SU-DHL-6 (cell line): ENCODE measurements at regions not wholly inside any gene's neighbourhood (a gene's known extent, or its start where the extent isn't known, plus 50 kb on each side); places are given as distances from the start of the nearest gene placed in this dataset.
"Not testable (repeated sequence)": the region's sequence is repeated elsewhere in the genome, so short reads cannot be mapped to it uniquely, and the experiment has no call there.

Experiments used
- H2AFZ ChIP-seq: fragments of 200-600 bp; sonication (generic); 2 replicates; pipeline ENCODE4 v1.6.1; 2014; ENCODE audit warnings: low read depth, mild to moderate bottlenecking, moderate library complexity, mixed read lengths, antibody characterized with exemption, low read length; ENCODE audit not compliant: severe bottlenecking
- H3F3A ChIP-seq: fragments of 200-600 bp; shearing (Covaris generic); 2 replicates; pipeline ENCODE4 v1.6.0; 2016; ENCODE audit warnings: antibody characterized with exemption, mild to moderate bottlenecking; ENCODE audit not compliant: insufficient read depth
- H3K27ac ChIP-seq: fragments of 200-600 bp; sonication (generic); 2 replicates; pipeline ENCODE4 v1.5.1; 2016; ENCODE audit warnings: low read depth, mild to moderate bottlenecking, low read length, moderate library complexity, mixed read lengths
- H3K27me3 ChIP-seq: fragments of 200-600 bp; sonication (generic), shearing (Covaris generic); 2 replicates; pipeline ENCODE4 v1.6.0; 2014; ENCODE audit warnings: mild to moderate bottlenecking, low read length
- H3K36me3 ChIP-seq: fragments of 200-600 bp; sonication (generic); 2 replicates; pipeline ENCODE4 v1.6.1; 2014; ENCODE audit warnings: mild to moderate bottlenecking, low read length, mixed read lengths
- H3K4me2 ChIP-seq: fragments of 300-600, 200-600 bp; shearing (Covaris generic), sonication (generic); 2 replicates; pipeline ENCODE4 v1.6.0; 2014; ENCODE audit warnings: low read length, low read depth, mild to moderate bottlenecking; ENCODE audit not compliant: poor library complexity, severe bottlenecking
- H3K4me3 ChIP-seq: fragments of 200-600 bp; sonication (generic); 2 replicates; pipeline ENCODE4 v1.5.1; 2014; ENCODE audit warnings: antibody characterized with exemption, low read length, mild to moderate bottlenecking, mixed read lengths; ENCODE audit not compliant: insufficient read depth, poor library complexity, severe bottlenecking
- H3K79me2 ChIP-seq: fragments of 200-600 bp; sonication (generic); 2 replicates; pipeline ENCODE4 v1.6.1; 2014; ENCODE audit warnings: mild to moderate bottlenecking, low read length, moderate library complexity; ENCODE audit not compliant: insufficient read depth
- H3K9ac ChIP-seq: fragments of 200-600 bp; sonication (generic); 2 replicates; pipeline ENCODE4 v1.7.0; 2014; ENCODE audit warnings: mild to moderate bottlenecking, low read length
- H3K9me2 ChIP-seq: fragments of 200-600 bp; sonication (generic); replicated peaks from 2 replicates; pipeline ENCODE4 v1.6.1; 2014; ENCODE audit warnings: low read length; ENCODE audit not compliant: insufficient read depth
- H3K9me3 ChIP-seq: fragments of 200-600 bp; sonication (generic); 2 replicates; pipeline ENCODE4 v1.6.1; 2014; ENCODE audit warnings: low read length, mixed read lengths; ENCODE audit not compliant: insufficient read depth
- H4K20me1 ChIP-seq: fragments of 200-600 bp; sonication (generic); 2 replicates; pipeline ENCODE4 v1.6.1; 2014; ENCODE audit warnings: low read depth, mild to moderate bottlenecking, antibody characterized with exemption, low read length, moderate library complexity, mixed read lengths
- EZH2phosphoT487 ChIP-seq: fragments of 200-600 bp; sonication (generic), shearing (Covaris generic); conservative IDR thresholded peaks from 2 replicates; pipeline ENCODE4 v1.6.1; 2018; ENCODE audit warnings: mild to moderate bottlenecking, antibody characterized with exemption, low read length, moderate library complexity, mixed read lengths
- TF ChIP-seq, protein P1 (sequence below): fragments of 200-600 bp; sonication (generic); IDR thresholded peaks from one replicate; pipeline ENCODE4 v1.5.1; 2017; ENCODE audit warnings: antibody characterized with exemption, mild to moderate bottlenecking, low read length, moderate library complexity; ENCODE audit not compliant: insufficient read depth, poor library complexity, severe bottlenecking

DNA sequence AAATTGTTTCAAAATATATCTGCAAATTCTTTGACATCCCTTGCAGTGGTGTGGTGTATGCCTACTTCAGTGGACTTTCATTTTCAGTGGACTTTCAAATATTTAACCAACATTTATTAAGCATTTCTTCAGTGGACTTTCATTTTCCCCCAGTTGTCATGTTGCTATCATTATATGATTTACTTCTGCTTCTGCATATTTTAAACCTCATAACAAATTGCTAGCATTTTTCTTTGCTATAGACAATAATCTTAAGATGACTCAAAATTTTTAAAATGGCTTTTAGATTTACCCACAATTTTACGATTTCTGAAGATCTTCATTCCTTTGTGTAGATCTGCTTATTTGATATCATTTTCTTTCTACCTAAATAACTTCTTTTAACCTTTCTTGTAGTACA lies 592.7 kb upstream of the SLC35B3 start:
- Histone ChIP-seq H3K27me3 (no peaks in the 10 kb centered on the region), H3K9ac (no peak overlapping the region), H3K9me2 (no peaks in the 10 kb centered on the region), H3K9me3 (no peaks in the 10 kb centered on the region), H3K79me2 (no peaks in the 10 kb centered on the region), H3K36me3 (no peaks in the 10 kb centered on the region), H3K27ac (no peak overlapping the region), H4K20me1 (no peaks in the 10 kb centered on the region), H2AFZ (no peak overlapping the region), H3K4me3 (no peak overlapping the region), H3F3A (no peaks in the 10 kb centered on the region), H3K4me2 (no peak overlapping the region)
- TF ChIP-seq, protein P1, sequence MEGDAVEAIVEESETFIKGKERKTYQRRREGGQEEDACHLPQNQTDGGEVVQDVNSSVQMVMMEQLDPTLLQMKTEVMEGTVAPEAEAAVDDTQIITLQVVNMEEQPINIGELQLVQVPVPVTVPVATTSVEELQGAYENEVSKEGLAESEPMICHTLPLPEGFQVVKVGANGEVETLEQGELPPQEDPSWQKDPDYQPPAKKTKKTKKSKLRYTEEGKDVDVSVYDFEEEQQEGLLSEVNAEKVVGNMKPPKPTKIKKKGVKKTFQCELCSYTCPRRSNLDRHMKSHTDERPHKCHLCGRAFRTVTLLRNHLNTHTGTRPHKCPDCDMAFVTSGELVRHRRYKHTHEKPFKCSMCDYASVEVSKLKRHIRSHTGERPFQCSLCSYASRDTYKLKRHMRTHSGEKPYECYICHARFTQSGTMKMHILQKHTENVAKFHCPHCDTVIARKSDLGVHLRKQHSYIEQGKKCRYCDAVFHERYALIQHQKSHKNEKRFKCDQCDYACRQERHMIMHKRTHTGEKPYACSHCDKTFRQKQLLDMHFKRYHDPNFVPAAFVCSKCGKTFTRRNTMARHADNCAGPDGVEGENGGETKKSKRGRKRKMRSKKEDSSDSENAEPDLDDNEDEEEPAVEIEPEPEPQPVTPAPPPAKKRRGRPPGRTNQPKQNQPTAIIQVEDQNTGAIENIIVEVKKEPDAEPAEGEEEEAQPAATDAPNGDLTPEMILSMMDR, result no peak
- no peak for TF ChIP-seq EZH2phosphoT487

DNA sequence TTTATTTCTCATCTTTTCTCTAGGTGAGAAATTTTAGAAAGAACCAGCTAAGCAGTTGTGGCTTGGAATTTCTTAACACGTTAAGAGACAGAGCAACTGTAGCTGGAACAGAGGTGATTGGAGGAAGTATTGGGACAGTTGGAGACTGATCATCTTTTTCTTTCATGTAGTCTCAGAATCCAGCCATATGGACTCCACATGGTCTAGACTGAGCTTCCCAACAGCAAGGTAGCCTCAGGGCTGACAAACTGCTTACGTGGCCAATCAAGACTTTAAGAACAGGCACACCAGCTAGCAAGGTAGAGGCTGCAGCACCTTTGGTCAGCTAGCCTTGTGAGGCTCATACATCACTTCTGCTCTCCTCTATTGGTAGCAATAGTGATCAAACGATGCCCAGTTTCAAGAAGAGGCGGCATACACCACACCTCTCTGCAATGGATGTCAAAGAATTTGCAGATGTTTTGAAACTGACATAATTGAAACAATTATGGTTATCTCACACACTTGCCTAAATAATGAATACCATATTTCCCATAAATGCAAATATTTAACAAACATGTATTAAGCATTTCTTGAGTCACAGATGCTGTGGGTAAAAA lies 590.5 kb upstream of the SLC35B3 start:
- Histone ChIP-seq H3K4me2 (no peak overlapping the region), H3K36me3 (no peaks in the 10 kb centered on the region), H3K27ac (no peak overlapping the region), H3K27me3 (no peaks in the 10 kb centered on the region), H4K20me1 (no peaks in the 10 kb centered on the region), H3F3A (no peaks in the 10 kb centered on the region), H3K9me2 (no peaks in the 10 kb centered on the region), H3K9ac (no peak overlapping the region), H3K79me2 (no peaks in the 10 kb centered on the region), H3K4me3 (no peak overlapping the region), H3K9me3 (no peaks in the 10 kb centered on the region), H2AFZ (no peak overlapping the region)
- TF ChIP-seq, protein P1, result no peak
- no peak for TF ChIP-seq EZH2phosphoT487

DNA sequence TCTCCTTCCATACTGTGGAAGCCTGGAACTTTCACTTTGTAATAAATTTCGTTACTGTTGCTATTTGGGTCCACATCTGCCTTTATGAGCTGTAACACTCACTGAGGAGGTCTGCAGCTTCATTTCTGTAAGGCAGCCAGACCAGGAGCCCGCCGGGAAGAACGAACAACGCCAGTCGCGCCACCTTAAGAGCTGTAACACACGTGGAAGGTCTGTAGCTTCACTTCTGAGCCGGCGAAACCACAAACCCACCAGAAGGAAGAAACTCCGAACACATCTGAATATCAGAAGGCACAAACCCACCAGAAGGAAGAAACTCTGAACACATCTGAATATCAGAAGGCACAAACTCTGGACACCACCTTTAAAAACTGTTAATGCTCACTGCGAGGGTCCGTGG lies 589.9 kb upstream of the SLC35B3 start:
- Histone ChIP-seq H3K36me3 (no peaks in the 10 kb centered on the region), H3F3A (no peaks in the 10 kb centered on the region), H3K9me3 (no peaks in the 10 kb centered on the region), H4K20me1 (no peaks in the 10 kb centered on the region), H3K4me2 (no peak overlapping the region), H3K27me3 (no peaks in the 10 kb centered on the region), H3K27ac (no peak overlapping the region), H3K79me2 (no peaks in the 10 kb centered on the region), H3K9me2 (no peaks in the 10 kb centered on the region), H2AFZ (no peak overlapping the region), H3K4me3 (no peak overlapping the region), H3K9ac (no peak overlapping the region)
- TF ChIP-seq, protein P1, result no peak
- no peak for TF ChIP-seq EZH2phosphoT487

DNA sequence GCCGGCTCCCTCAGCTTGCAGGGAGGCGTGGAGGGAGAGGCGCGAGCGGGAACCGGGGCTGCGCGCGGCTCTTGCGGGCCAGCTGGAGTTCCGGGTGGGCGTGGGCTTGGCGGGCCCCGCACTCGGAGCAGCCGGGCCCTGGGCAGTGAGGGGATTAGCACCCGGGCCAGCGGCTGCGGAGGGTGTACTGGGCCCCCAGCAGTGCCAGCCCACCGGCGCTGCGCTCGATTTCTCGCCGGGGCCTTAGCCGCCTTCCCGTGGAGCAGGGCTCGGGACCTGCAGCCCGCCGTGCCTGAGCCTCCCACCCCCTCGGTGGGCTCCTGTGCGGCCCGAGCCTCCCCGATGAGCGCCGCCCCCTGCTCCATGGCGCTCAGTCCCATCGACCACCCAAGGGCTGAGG lies 588.9 kb upstream of the SLC35B3 start:
- not testable (repeated sequence) for H4K20me1 ChIP-seq, H3F3A ChIP-seq, H3K9me2 ChIP-seq, H3K4me2 ChIP-seq, H3K27ac ChIP-seq, H2AFZ ChIP-seq, H3K36me3 ChIP-seq, H3K79me2 ChIP-seq, H3K9me3 ChIP-seq, H3K27me3 ChIP-seq, H3K9ac ChIP-seq, H3K4me3 ChIP-seq
